ENCODE measurements at regions not wholly inside any gene's neighbourhood (a gene's known extent, or its start where the extent isn't known, plus 50 kb on each side); places are given as distances from the start of the nearest gene placed in this dataset.
"Not testable (repeated sequence)": the region's sequence is repeated elsewhere in the genome, so short reads cannot be mapped to it uniquely, and the experiment has no call there.

- no peak for DNase-seq
Measured at GRCh38 chr4:59243038-59243437, 1957.1 kb upstream of the ADGRL3 start.

DNA sequence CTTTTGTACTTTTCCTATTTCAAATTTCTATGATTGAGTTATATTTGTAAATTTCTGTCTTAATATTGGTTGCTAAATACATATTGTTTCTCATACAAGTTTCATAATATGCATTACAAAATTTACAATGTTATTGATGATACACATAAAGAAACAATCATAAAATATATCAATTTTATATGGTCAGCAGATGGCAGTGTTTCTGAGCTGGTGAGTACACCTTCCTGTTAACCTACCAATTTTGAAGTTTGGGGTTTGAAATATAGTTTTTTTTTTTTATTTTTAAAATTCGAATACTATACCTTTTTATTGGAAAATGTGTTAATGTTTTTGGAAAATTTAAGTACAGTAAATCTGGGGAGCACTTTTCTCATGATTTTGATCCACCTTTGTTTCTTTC is 1953.1 kb upstream of the ADGRL3 start:
- DNase-seq: no peak

DNA sequence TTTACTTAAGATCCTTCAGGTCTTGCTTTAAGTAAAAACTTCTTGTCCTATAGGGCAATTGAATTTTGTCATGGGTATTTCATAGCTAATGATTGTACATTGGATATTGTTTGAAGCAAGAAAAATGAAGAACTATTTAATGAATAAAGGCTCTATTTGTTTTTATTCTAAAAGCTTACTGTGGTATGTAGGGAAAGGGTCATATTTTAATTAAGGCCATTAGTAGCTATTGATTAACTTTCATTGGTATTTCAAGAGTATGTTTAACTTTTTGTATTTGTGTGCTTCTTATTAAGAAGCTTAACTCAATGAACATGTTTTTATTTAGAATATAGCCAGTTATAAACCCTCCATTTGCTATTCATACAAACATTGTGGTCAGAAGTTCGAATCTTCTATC is 1951.8 kb upstream of the ADGRL3 start:
- no peak for DNase-seq

GRCh38 chr4:59249110-59249509 is 1951.0 kb upstream of the ADGRL3 start:
- DNase-seq: no peak

GRCh38 chr4:59258002-59258401 is 1942.1 kb upstream of the ADGRL3 start:
- no peak for DNase-seq

DNA sequence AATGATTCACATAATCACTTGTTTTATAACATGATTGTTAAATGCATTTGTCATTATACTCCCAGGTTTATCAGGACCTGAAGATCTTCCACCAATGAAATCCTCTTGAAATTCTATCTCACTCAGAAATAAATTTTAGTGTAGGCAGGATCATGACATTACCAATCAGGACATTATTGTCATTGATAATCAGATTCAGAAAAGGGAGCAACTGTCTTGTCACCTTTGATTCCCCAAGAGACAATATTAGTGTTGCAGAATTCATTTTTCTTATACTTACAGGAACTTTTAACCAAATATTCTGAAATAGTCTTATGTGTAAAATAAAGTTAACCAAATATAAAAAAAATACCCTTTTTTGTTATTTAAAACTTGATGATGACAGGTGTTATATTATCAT is 1892.5 kb upstream of the ADGRL3 start:
- no peak for DNase-seq

GRCh38 chr4:59314637-59315036 is 1885.5 kb upstream of the ADGRL3 start:
- no peak for DNase-seq

- DNase-seq: no peak
Measured at GRCh38 chr4:59339631-59340030, 1860.5 kb upstream of the ADGRL3 start.

DNA sequence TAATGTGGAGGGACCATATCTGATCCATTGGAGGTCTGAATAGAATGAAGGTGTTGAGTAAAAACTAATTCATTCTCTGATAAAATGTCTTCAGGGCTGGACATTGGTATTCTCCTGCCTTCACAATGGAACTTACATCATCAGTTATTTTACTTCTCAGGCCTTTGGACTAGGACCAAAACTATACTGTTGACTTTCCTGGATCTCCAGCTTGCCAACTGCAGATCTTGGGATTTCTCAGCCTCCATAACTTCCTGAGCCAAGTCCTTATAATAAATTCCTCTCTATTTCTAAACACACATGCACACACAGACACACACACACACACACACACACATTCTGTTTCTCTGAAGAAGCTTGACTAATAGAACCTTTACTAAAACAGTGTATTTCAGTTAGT is 1858.6 kb upstream of the ADGRL3 start:
- no peak for DNase-seq

DNA sequence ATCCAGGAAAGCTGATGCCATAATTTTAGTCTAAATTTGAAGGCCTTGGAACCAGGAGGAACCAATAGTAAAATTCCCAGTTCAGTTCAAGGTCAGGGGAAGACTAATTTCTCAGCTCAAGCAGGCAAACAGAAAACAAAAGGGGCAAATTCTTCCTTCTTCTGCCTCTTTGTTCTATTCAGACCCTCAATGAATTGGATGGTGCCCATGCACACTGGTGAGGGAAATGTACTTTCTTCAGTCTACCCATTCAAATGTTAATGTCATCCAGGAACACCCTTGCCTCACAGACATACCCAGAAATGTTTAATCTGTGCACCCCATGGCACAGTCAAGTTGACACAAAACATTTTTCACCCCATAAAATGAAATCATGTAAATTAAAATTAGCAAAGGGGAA is 1851.2 kb upstream of the ADGRL3 start:
- no peak for DNase-seq

- DNase-seq: no peak
Measured at GRCh38 chr4:59369229-59369628, 1830.9 kb upstream of the ADGRL3 start.

DNA sequence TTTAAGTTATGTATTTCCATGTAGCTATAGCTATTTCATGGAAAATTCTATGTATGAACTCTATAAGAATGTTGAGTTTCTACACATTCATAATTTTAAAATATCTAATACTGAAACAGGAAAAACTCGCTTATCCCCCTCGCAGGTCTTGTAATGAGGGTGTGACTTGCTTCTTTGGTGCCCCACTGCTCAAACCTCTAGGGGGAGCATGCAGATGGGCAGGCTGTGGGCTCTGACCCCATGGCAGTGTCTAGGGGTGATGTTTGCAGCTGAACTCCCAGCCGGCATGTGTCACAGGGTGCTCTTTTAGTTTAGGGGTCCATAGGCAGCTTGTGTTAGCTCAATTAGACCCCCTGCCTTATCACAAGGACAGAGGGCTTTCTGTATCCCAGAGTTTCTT is 1825.7 kb upstream of the ADGRL3 start:
- no peak for DNase-seq

DNA sequence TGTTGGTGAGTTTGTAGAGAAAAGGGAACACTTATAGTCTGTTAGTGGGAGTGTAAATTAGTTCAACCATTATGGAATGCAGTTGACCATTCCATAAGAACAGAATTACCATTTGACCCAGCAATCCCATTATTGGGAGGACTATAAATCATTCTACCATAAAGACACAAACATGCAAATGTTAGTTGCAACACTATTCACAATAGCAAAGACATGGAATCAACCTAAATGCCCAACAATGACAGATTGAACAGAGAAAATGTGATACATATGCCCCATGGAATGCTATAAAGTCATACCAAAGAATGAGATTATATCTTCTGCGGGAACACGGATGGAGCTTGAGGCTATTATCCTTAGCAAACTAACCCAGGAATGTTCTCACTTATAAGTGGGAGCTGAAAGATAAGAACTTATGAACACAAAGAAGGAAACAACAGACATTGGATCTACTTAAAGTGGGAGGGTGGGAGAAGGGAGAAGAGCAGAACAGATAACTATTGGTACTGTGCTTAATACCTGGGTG is 1819.2 kb upstream of the ADGRL3 start:
- no peak for DNase-seq

- DNase-seq: no peak
Measured at GRCh38 chr4:59381591-59381990, 1818.5 kb upstream of the ADGRL3 start.

GRCh38 chr4:59387759-59388758 is 1812.1 kb upstream of the ADGRL3 start:
- no peak for DNase-seq

GRCh38 chr4:59393780-59394179 is 1806.3 kb upstream of the ADGRL3 start:
- DNase-seq: no peak

DNA sequence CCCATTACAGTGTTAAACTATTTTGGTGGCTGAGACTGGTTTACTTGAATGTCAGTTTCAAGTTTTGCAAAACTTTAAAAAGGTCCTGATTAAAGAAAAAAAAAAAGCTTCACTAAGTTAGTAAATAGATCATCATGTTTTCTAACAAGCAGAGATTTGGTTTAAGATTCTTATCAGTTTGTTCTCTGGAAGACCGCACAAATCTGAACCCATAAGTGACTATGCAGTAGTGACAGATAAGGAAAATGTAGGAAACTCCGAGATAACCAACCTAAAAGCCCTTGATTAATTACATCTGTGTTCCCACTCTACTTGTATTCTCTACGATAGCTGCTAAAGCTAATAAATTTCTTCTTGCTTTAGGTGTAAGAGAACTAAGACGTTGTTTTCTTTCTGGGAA is 1799.8 kb upstream of the ADGRL3 start:
- DNase-seq: no peak

- DNase-seq: no peak
Measured at GRCh38 chr4:59409647-59410046, 1790.5 kb upstream of the ADGRL3 start.

GRCh38 chr4:59412739-59413138 is 1787.4 kb upstream of the ADGRL3 start:
- no peak for DNase-seq

DNA sequence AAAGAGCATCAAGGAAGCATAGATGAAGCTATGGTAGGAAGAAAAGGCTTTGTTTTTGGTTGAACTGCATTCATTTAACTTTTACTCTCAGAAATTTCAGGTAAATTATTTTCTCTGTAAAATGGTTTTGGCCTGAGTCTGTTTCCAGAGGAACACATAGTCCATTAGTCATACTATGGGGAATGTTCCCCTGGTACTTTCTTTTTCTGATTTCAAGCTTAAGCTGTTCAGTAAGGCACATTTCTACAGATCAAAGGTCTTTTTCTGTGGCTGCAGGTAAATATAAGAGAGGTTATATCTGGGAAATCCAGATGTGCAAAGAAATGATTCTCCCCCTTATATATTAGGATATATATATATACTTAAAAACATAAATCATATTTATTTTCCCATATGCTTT is 1744.4 kb upstream of the ADGRL3 start:
- no peak for DNase-seq

DNA sequence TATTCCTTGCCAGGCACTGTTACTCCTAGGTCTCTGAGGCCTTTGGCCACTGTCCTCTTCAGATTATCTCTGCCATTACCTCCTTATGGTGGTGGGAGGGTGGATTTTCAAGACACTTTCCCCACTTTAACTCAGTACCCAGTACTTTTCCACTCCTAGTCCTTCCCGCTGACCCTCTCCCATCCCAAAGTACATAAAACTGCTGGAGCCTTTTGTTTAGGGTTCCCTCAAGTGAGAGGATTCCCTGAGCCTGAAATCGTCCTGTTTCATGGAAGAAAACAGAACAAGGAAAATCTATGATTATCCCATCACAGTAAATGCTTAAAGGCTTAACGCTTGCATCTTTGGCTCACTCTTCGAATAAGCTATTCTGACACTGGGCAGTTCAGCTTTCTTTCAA is 1742.5 kb upstream of the ADGRL3 start:
- DNase-seq: no peak

- no peak for DNase-seq
Measured at GRCh38 chr4:59484944-59485343, 1715.2 kb upstream of the ADGRL3 start.

GRCh38 chr4:59500103-59500502 is 1700.0 kb upstream of the ADGRL3 start:
- no peak for DNase-seq

DNA sequence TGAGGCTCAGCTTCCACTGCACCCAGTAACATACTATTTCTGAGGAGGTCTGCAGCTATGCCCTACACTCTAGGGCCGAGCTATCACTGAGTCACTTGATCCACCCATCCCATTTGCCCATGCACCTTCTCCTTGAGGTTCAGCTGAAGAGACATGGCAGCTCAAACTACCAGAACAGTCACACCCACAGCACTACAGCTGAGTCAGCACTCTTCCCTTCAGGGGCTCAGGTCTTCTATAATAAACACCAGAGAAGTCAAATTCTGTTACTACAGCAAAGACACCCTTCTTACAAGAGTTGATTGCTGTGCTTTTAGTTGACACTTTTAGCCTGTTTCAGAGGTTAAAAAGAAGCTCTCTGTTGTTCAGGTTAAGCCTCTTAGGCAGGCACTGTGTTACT is 1696.4 kb upstream of the ADGRL3 start:
- no peak for DNase-seq

DNA sequence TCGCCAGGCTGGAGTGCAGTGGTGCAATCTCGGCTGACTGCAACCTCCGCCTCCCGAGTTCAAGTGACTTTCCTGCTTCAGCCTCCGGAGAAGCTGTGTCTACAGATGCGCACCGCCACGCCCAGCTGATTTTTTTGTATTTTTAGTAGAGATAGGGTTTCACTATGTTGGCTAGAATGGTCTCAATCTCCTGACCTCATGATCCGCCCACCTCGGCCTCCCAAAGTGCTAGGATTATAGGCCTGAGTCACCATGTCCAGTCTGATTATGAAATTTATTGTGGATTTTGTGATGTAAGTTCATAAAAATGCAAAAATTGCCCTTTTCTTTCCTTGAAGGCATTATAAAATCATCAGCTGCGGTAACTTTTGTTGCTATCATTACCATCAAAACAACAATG is 1688.3 kb upstream of the ADGRL3 start:
- not testable (repeated sequence) for DNase-seq
